Peyer's patch (tissue), 4 donors: ENCODE measurements at regions not wholly inside any gene's neighbourhood (a gene's known extent, or its start where the extent isn't known, plus 50 kb on each side); places are given as distances from the start of the nearest gene placed in this dataset.

Source experiments
- POLR2A ChIP-seq, 2 donors: fragments of 450-650 bp; IDR thresholded peaks; one replicate each; pipeline ENCODE4 v1.5.1; 2017; ENCODE audit warnings: antibody characterized with exemption in 2 of 2, mild to moderate bottlenecking in 2 of 2, moderate library complexity in 2 of 2
- TF ChIP-seq, protein P1 (sequence below), 6 experiments: fragments of 450-650 bp in 4 of 6; fragments of 200-600 bp in 2 of 6; sonication (generic) in 1 of 6; IDR thresholded peaks; one replicate each; pipeline ENCODE4 v1.5.1; 2017 to 2019; ENCODE audit warnings: antibody characterized with exemption in 6 of 6, mild to moderate bottlenecking in 3 of 6, moderate library complexity in 1 of 6

DNA sequence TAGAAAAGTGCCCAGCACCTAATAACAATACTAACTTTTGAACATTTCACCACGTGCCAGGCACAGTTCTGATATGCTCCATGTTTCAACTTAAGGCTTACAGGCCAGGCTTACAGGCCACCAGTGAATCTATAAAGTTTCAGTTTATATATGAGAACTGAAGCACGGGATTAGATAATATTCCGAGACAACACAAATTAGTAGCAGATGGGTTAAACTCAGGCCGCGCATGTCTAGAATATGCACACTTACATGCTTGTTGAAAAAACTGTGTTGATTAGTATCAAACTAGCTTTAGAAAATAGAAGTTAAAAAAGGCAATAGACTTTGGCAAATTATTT is 587.9 kb downstream of the MTRR start:
- TF ChIP-seq, protein P1, sequence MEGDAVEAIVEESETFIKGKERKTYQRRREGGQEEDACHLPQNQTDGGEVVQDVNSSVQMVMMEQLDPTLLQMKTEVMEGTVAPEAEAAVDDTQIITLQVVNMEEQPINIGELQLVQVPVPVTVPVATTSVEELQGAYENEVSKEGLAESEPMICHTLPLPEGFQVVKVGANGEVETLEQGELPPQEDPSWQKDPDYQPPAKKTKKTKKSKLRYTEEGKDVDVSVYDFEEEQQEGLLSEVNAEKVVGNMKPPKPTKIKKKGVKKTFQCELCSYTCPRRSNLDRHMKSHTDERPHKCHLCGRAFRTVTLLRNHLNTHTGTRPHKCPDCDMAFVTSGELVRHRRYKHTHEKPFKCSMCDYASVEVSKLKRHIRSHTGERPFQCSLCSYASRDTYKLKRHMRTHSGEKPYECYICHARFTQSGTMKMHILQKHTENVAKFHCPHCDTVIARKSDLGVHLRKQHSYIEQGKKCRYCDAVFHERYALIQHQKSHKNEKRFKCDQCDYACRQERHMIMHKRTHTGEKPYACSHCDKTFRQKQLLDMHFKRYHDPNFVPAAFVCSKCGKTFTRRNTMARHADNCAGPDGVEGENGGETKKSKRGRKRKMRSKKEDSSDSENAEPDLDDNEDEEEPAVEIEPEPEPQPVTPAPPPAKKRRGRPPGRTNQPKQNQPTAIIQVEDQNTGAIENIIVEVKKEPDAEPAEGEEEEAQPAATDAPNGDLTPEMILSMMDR (IDR thresholded peaks at IDR 0.05): no peak
- TF ChIP-seq POLR2A (IDR thresholded peaks at IDR 0.05): no peak
